PC-3 (cell line): ENCODE measurements at regions not wholly inside any gene's neighbourhood (a gene's known extent, or its start where the extent isn't known, plus 50 kb on each side); places are given as distances from the start of the nearest gene placed in this dataset.

Source experiments
- ATAC-seq: fragments of 200-7000 bp; cut with Tn5 transposase; 2 replicates; pipeline ENCODE4 v1.9.1; 2020; ENCODE audit warnings: mild to moderate bottlenecking, moderate library complexity
- BruUV-seq: library from RNA; stranded (reverse); fragments of 400-500 nt; replicated peaks from 2 replicates; lab custom pipeline; 2021; lab: Mats Ljungman, UMichigan
- CTCF ChIA-PET: fragments of 300-600 bp; sonication (Branson Sonifier 250); formaldehyde crosslinking; loops from one replicate; lab custom pipeline; 2022; ENCODE audit warnings: antibody characterized with exemption; lab: Charles Lee
- POLR2A ChIA-PET: fragments of 300-600 bp; sonication (Branson Sonifier 250); formaldehyde crosslinking; loops from one replicate; lab custom pipeline; 2022; ENCODE audit warnings: antibody characterized with exemption; ENCODE audit not compliant: unreplicated experiment; lab: Charles Lee
- DNase-seq: peaks from one replicate; pipeline ENCODE4 v3.0.0-alpha.2; 2015
- H2AFZ ChIP-seq: fragments of 300-600 bp; sonication (generic); 2 replicates; pipeline ENCODE4 v1.6.0; 2016; ENCODE audit warnings: antibody characterized with exemption, low read length
- H3F3A ChIP-seq: fragments of 300-600 bp; sonication (generic); one replicate; pipeline ENCODE4 v1.6.0; 2017; ENCODE audit warnings: antibody characterized with exemption, low read length, control low read depth, mild to moderate bottlenecking; ENCODE audit not compliant: unreplicated experiment
- H3K27ac ChIP-seq: fragments of 300-600 bp; sonication (generic); 2 replicates; pipeline ENCODE4 v1.5.1; 2016; ENCODE audit warnings: mild to moderate bottlenecking, low read length
- H3K27me3 ChIP-seq: fragments of 300-600 bp; sonication (generic); 2 replicates; pipeline ENCODE4 v1.6.1; 2016; ENCODE audit warnings: low read length, mixed read lengths
- H3K36me3 ChIP-seq: fragments of 300-600 bp; sonication (generic); 2 replicates; pipeline ENCODE4 v1.6.1; 2016; ENCODE audit warnings: low read depth, mixed run types, low read length, mixed read lengths
- H3K4me1 ChIP-seq: fragments of 300-600 bp; sonication (generic); 2 replicates; pipeline ENCODE4 v1.5.1; 2016; ENCODE audit warnings: low read length; ENCODE audit not compliant: insufficient read depth
- H3K4me2 ChIP-seq: fragments of 300-600 bp; sonication (generic); 2 replicates; pipeline ENCODE4 v1.6.0; 2016; ENCODE audit warnings: low read length
- H3K4me3 ChIP-seq: fragments of 300-600 bp; sonication (generic); 2 replicates; pipeline ENCODE4 v1.5.1; 2016; ENCODE audit warnings: mild to moderate bottlenecking, low read length, mixed read lengths
- H3K79me2 ChIP-seq: fragments of 300-600 bp; sonication (generic); 2 replicates; pipeline ENCODE4 v1.6.1; 2017; ENCODE audit warnings: low read length, mixed read lengths
- H3K9ac ChIP-seq: fragments of 300-600 bp; sonication (generic); 2 replicates; pipeline ENCODE4 v1.6.0; 2016; ENCODE audit warnings: mild to moderate bottlenecking, low read length
- H3K9me2 ChIP-seq: fragments of 300-600 bp; sonication (generic); replicated peaks from 2 replicates; pipeline ENCODE4 v1.6.1; 2016; ENCODE audit warnings: mixed run types, low read length, mixed read lengths
- H3K9me3 ChIP-seq: fragments of 300-600 bp; sonication (generic); 2 replicates; pipeline ENCODE4 v1.6.1; 2016; ENCODE audit warnings: low read length, mixed read lengths
- H4K20me1 ChIP-seq: fragments of 300-600 bp; sonication (generic); 2 replicates; pipeline ENCODE4 v1.6.1; 2016; ENCODE audit warnings: low read length, mixed read lengths
- EZH2 ChIP-seq: fragments of 300-600 bp; sonication (generic); IDR thresholded peaks from one replicate; pipeline ENCODE4 v1.6.1; 2017; ENCODE audit warnings: antibody characterized with exemption, mild to moderate bottlenecking, low read length; ENCODE audit not compliant: unreplicated experiment
- EZH2phosphoT487 ChIP-seq: fragments of 300-600 bp; sonication (generic); IDR thresholded peaks from 2 replicates; pipeline ENCODE4 v1.6.1; 2018; ENCODE audit warnings: mild to moderate bottlenecking, antibody characterized with exemption, low read length, borderline replicate concordance
- intact Hi-C: fragments of 100-400 bp; cut with micrococcal nuclease; formaldehyde crosslinking; loops from 2 replicates; pipeline ENCODE4 v1.9.0; 2023
- TF ChIP-seq, protein P1 (sequence below): fragments of 300-600 bp; sonication (generic); conservative IDR thresholded peaks from 2 replicates; pipeline ENCODE4 v1.5.1; 2017; ENCODE audit warnings: antibody characterized with exemption, low read depth, mild to moderate bottlenecking, low read length

GRCh38 chr14:34072921-34073320 lies 122.0 kb upstream of the EGLN3 start:
- no peak overlapping the region for H3K27ac ChIP-seq
- H3K9ac ChIP-seq: no peak overlapping the region
- TF ChIP-seq EZH2 (no peak), EZH2phosphoT487 (no peak)
- TF ChIP-seq, protein P1, sequence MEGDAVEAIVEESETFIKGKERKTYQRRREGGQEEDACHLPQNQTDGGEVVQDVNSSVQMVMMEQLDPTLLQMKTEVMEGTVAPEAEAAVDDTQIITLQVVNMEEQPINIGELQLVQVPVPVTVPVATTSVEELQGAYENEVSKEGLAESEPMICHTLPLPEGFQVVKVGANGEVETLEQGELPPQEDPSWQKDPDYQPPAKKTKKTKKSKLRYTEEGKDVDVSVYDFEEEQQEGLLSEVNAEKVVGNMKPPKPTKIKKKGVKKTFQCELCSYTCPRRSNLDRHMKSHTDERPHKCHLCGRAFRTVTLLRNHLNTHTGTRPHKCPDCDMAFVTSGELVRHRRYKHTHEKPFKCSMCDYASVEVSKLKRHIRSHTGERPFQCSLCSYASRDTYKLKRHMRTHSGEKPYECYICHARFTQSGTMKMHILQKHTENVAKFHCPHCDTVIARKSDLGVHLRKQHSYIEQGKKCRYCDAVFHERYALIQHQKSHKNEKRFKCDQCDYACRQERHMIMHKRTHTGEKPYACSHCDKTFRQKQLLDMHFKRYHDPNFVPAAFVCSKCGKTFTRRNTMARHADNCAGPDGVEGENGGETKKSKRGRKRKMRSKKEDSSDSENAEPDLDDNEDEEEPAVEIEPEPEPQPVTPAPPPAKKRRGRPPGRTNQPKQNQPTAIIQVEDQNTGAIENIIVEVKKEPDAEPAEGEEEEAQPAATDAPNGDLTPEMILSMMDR: no peak
- no peak overlapping the region for H2AFZ ChIP-seq
- CTCF ChIA-PET: no interaction called here
- peaks cover 3% of the 10 kb centered on the region; the same call in 1 of the 2 replicates for H3K4me1 ChIP-seq
- H3K9me2 ChIP-seq: no peaks in the 10 kb centered on the region
- H4K20me1 ChIP-seq: no peaks in the 10 kb centered on the region
- no peak overlapping the region for H3K4me2 ChIP-seq
- H3K36me3 ChIP-seq: no peaks in the 10 kb centered on the region
- no peaks in the 10 kb centered on the region for H3K9me3 ChIP-seq
- BruUV-seq: no TSS peak
- no peaks in the 10 kb centered on the region for H3K79me2 ChIP-seq
- H3K27me3 ChIP-seq: no peaks in the 10 kb centered on the region
- intact Hi-C loops: no loop called here
- ATAC-seq (no peak), DNase-seq (no peak)
- no peaks in the 10 kb centered on the region for H3F3A ChIP-seq
- H3K4me3 ChIP-seq: no peak overlapping the region
- POLR2A ChIA-PET: no interaction called here

DNA sequence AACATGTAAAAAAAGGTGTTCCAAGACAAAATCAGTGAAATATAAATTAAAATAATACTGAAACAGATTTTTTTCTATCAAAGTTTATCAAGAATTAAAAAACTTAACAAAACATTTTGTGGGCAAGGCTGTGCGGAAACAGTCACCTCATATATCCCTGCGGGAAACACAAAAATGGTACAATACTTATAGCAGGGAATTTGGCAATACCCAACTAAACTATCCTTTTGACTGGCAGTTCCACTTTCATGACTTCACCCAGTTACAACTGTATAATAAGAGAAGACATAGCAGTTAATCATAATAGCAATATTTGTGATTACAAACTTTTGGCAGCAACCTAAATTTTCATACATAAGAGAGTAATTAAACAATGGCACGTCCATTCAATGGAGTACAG lies 121.5 kb upstream of the EGLN3 start:
- ChIA-PET POLR2A (no interaction called here), CTCF (no interaction called here)
- no peak overlapping the region for H3K27ac ChIP-seq
- no peak overlapping the region for H3K9ac ChIP-seq
- H3K4me3 ChIP-seq: no peak overlapping the region
- ATAC-seq (no peak), DNase-seq (no peak)
- no peaks in the 10 kb centered on the region for H3K36me3 ChIP-seq
- BruUV-seq: no TSS peak
- no peaks in the 10 kb centered on the region for H3K9me2 ChIP-seq
- no peaks in the 10 kb centered on the region for H3K79me2 ChIP-seq
- intact Hi-C loops: no loop called here
- no peaks in the 10 kb centered on the region for H4K20me1 ChIP-seq
- H2AFZ ChIP-seq: no peak overlapping the region
- H3K4me2 ChIP-seq: no peak overlapping the region
- no peaks in the 10 kb centered on the region for H3K4me1 ChIP-seq
- H3K27me3 ChIP-seq: no peaks in the 10 kb centered on the region
- no peaks in the 10 kb centered on the region for H3K9me3 ChIP-seq
- TF ChIP-seq, protein P1: no peak
- TF ChIP-seq EZH2phosphoT487 (no peak), EZH2 (no peak)
- no peaks in the 10 kb centered on the region for H3F3A ChIP-seq

DNA sequence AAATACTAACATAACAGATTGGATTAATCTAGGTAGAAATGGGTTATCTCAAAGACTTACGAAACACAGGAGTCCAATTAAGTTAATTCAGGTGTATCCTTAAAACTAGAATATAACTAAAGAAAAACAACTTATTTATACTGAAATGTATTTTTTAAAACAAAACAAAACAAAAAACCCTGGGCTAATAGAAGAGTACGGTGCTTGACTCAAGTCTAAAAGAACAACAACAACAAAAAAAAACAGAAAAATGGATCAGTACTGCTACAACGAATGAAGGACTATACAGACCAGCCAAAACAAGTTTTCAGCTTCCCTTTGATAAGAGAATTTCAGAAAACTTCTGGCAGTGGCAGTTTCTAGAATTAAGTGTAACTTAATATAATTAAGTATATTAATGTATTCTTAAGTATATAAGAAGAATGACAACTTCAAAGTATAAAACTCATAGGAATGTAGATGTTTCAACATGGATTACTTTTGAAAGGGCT lies 120.1 kb upstream of the EGLN3 start:
- Histone ChIP-seq H3K36me3 (no peaks in the 10 kb centered on the region), H3K27ac (no peak overlapping the region), H3K9me2 (no peaks in the 10 kb centered on the region), H3K9ac (no peak overlapping the region), H3K9me3 (no peaks in the 10 kb centered on the region), H3F3A (no peaks in the 10 kb centered on the region), H3K4me3 (no peak overlapping the region), H3K27me3 (no peaks in the 10 kb centered on the region), H3K4me2 (no peak overlapping the region), H3K4me1 (no peaks in the 10 kb centered on the region), H3K79me2 (no peaks in the 10 kb centered on the region), H2AFZ (no peak overlapping the region), H4K20me1 (no peaks in the 10 kb centered on the region)
- ChIA-PET POLR2A (no interaction called here), CTCF (no interaction called here)
- no TSS peak for BruUV-seq
- no peak for ATAC-seq
- DNase-seq: no peak
- TF ChIP-seq, protein P1: no peak
- TF ChIP-seq EZH2phosphoT487 (no peak), EZH2 (no peak)
- intact Hi-C loops: no loop called here
